ENCODE measurements at regions not wholly inside any gene's neighbourhood (a gene's known extent, or its start where the extent isn't known, plus 50 kb on each side); places are given as distances from the start of the nearest gene placed in this dataset.

DNA sequence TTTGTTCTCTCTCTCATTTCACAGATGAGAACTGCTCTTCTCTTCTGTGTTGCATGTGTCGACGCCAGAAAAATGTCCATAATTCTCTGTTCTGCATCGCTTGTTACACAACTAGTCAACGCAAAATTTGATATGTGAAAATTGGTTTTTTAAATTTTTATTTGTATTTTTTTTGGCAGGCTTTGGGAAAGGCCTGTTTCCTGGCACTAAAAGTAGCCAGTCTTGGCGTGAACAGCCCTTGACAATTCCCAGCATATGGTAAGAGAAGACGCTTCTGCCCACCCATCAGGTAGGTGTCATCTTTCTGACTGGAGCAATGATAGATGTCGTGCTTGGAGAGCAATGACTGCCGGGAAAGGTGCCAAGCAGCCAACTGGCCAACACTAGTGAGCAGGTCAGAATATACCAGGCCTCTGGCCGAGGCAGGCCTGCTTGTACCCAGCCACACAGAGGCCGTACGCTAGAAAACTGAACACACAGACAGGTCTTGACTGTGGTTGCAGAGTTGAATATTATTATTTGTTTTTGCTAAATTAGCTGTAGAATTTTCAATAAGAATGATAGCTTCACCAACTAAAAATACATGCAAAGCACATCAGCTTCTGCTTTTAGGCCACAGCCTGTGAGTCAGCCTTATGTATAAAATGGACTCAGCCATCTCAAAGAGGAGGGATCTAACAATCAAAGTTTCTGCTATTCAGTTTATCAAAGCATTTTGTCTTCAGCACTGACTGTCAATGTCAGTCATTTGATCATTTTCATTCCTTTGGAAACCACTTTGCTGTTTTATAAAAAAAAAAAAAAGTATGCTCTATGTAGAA is 837.5 kb downstream of the MCTP2 start:
- no peak for TF ChIP-seq CTCF (IDR thresholded peaks at IDR 0.05)

GRCh38 chr15:95075792-95076677 is 844.7 kb downstream of the MCTP2 start:
- TF ChIP-seq CTCF (IDR thresholded peaks at IDR 0.05): no peak

- no peak for TF ChIP-seq CTCF (IDR thresholded peaks at IDR 0.05)
Measured at GRCh38 chr15:95076678-95076990, 845.3 kb downstream of the MCTP2 start.

- TF ChIP-seq CTCF (IDR thresholded peaks at IDR 0.05): no peak
Measured at GRCh38 chr15:95078003-95078402, 846.6 kb downstream of the MCTP2 start.

DNA sequence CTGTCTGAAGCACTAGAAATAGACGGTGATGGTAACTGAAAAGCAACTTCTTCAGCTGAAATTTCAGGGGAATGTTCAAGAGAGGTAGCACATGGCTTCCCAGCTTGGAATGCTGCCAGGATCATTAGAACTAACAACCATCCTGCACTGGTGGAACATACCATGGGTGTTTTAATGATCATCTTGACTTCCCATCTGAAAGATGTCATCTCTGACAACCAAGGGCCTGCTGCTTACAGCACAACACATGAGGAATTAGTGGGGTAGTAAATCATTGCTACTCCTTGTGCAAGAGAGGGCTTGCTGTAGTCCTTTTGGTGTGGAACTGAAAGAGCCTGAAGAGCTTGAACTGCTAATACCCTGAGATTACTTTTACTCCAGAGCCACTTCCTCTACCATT is 853.7 kb downstream of the MCTP2 start:
- TF ChIP-seq CTCF (IDR thresholded peaks at IDR 0.05): no peak

GRCh38 chr15:95086531-95087252 is 855.3 kb downstream of the MCTP2 start:
- no peak for TF ChIP-seq CTCF (IDR thresholded peaks at IDR 0.05)

DNA sequence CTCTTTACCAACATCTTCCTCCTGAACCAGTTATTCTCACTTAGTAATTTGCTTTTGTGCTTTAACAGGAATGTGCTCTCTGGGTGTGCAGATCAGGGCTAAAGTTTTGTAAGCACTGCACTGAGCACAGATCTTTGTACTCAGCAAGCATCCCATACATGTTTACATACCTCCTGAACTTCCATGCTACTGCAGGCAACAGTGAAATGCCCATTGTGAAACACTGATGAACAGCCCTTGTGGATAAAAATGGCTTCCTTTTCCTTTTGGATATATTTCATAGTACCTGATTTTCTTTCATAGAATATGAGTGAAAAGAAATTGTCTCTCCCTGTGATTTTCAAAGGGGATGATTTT is 855.9 kb downstream of the MCTP2 start:
- TF ChIP-seq CTCF (IDR thresholded peaks at IDR 0.05): no peak
